HK-2 (cell line): ENCODE measurements at regions not wholly inside any gene's neighbourhood (a gene's known extent, or its start where the extent isn't known, plus 50 kb on each side); places are given as distances from the start of the nearest gene placed in this dataset.

Experiments used
- DNase-seq: peaks from one replicate; pipeline ENCODE4 v3.0.0-alpha.2; 2018; ENCODE audit not compliant: unreplicated experiment

DNA sequence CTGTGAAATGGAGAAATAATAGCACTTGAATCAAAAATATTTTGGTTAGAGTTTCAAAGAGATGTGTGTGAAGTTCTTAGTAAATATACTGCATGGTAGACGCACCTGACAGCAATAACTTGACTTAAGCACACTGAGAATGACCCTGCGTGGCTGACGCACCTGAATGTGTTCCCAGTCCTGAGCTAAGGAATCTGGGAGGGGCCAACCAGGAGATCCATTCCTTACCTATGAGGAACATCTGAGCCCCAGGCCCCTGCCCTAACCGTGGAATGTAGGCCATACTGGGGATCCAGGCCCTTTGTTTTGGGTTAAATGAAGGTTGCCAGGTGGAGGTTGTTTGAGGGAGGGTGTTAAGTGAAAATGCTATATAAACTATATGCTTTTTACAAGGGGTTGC is 284.4 kb downstream of the RBM43 start:
- DNase-seq: no peak

DNA sequence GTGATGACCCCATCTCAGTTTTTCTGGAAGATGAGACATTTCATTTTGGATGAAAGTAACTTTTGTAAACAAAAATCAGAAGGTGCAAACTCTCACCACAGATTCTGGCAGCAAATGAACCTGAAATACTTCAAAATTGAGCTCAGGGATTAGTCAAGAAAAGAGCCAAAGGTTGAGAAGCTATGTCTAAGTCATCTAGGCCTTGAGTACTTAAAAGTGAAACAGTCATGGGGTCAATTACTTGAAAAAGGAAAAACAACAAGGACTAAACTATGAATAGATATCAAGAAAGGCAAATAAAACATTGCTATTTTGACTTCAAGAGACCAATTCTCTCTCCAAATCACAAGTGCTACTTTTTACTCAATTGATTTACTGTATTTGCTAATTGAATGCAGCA is 285.1 kb downstream of the RBM43 start:
- DNase-seq: no peak

DNA sequence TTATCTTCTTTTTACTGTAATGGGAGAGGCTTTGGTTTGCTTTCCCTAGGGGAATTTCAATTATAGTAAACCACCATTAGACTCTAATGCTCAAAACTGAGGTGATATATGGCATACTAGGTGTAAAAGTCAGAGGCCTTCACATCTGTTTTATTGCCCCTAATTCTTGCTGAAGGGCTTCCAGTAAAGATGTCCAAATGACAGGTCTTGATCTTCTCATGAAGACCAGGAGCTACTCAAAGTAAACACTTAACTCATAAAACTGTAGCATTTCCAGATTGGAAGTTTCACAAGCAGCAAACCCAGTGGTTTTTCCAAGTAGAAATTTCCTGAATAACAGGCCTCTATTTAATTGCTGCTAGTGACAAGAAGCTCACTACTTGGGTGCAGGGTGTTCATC is 286.8 kb downstream of the RBM43 start:
- no peak for DNase-seq

DNA sequence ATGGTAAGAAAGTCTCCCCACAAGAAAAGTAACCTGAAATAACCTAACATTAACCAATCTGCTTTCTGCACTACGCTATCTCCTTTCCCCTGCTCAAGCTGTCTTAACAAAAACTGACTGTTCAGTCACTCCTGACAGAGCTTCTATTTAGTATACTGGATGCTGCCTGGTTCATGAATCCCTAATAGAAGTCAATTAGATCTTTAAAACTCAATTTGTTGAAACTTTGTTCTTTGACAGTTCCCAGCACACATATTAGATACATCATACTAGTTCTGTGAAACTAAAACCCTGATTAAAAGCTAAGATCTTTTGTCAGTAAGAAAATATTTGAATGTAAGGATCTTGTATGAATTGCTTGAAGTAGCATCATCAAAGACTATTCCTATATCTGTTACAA is 287.4 kb downstream of the RBM43 start:
- no peak for DNase-seq

GRCh38 chr2:150971910-150972309 is 289.8 kb downstream of the RBM43 start:
- DNase-seq: no peak

GRCh38 chr2:150963336-150963735 is 298.3 kb downstream of the RBM43 start:
- no peak for DNase-seq

DNA sequence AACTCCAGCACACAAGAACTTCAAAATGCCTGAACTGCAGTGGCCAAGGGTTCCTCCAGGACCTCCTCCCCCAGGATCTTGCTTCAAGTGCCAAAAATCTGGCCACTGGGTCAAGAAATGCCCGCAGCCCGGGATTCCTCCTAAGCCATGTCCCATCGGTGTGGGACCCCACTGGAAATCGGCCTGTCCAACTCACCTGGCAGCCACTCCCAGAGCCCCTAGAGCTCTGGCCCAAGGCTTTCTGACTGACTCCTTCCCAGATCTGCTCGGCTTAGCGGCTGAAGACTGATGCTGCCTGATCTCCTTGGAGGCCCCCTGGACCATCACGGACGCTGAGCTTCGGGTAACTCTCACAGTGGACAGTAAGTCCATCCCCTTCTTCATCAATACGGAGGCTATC is 306.4 kb downstream of the RBM43 start:
- DNase-seq: no peak

DNA sequence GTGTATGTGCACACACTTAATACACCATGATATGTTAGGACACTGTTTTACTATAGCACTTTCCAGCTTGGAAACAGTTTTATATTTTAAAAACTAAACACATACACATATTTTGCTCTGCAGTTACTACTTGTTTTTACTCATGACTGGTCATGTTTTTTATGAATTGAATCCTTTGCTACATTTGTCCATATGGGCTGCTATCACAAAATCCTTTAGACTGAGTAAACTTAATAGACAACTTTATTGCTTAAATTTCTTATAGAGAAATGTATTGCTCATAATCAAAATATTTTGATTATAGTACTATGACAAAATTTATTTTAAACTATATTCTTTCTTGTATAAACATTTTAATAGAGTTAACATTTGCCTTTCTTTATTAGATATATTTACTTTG is 314.8 kb downstream of the RBM43 start:
- no peak for DNase-seq

DNA sequence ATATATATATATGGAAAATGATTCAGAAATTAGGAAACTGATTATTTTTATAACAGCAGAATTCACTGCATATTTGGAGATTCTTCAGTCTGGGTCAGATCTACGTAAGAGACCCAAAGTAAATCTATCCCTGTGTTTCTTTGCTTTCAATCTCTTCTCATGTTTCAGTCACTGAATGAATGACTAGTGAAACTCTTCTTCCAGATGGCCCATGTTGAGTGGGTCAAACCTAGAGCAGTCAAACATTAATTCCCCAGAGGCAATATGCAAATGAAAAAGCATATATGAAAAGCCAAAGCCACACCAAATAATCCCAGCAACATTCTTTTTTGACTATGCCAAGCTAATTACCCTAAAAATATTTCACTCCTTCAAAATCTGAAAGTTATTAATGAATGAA is 317.3 kb downstream of the RBM43 start:
- no peak for DNase-seq

DNA sequence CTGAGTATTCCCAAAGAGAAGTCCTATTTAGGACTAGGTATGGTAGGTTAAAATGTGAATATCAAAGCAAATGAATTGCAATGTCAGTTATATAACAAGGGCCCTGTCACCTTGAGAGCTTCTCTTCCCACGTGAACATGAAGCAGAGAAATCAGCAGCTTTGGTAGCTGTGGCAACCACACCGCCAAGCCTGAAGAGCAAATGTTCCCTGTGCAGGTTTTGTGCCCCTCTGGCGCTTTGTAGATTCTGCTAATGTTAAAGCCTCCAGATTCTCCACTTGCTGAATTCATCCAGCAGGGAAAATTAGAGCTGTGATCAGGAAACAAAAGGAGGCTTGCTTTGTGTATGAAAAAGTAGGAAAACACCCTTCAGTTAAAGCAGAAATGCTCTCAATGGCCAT is 322.6 kb downstream of the RBM43 start:
- no peak for DNase-seq

DNA sequence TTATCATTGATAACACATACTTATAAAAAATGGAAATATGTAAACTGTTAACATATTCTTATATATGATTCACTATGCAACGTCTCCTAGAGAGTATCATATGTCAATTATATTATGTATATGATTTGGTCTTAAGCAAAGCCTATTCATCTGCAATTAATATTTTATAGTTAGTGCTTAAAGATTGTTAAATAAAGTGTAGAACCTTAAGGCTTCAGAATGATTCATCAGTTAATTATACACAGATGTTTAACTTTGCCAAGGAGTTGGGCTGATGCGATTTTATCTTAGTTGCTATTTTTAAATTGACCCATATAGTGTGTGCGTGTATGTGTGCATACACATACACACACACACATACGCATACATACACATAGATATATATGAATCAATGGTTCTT is 323.1 kb downstream of the RBM43 start:
- DNase-seq: no peak

DNA sequence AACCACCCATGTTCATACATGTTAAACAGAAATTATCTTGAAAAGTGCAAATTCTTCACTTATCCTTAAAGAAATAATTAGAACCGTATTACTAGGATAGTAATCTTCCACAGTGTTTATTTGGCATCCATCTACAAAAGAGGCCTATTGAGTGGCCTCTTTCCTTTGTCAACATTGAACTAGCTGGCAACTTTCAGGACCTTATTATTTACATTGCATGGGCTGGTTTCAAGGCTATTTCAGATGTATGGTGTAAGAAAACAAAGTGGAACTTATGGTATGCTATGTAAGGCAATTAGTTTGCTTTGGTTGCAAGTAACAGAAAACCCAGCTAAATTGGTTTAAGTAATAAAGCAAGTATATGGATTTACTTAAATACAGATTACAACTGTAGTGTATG is 324.6 kb downstream of the RBM43 start:
- no peak for DNase-seq

DNA sequence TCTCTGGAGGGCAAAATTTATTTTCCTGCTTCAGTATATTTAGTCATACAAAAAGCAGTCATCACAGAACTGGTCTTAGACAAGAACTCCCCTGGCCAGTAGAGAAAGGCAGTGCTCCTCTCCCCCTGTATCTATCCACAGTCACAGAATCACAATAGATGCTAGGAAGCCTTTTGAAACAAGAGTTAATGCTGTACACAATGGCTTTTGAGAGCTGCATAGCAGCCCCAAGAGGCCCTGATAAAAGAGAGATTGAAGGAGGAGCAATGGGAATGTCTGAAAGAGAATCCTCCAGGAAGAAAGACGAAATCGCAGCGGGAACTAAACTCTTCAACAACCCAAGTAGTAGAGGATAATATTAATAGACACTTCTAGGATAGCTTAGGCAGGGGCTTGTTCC is 330.2 kb downstream of the RBM43 start:
- DNase-seq: no peak

GRCh38 chr2:150925611-150926010 is 336.1 kb downstream of the RBM43 start:
- no peak for DNase-seq

DNA sequence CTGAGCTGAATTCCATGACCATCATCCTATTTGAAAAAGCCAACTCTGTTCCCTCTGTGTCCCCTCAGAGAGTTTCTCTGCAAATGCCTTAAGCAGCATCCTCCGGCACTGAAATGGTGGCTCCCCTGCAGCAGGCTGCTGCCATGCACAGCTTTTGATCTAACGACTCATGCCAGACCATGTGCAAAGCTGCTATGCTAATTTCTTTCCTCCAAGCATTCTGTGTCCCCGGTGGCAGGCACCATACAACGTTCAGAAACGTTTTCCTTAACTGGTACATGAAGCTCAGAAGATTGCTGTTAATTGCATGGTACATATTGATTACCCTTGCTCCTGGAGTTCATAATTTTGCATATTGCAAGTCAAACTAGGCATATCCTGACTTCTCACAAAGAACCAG is 336.8 kb downstream of the RBM43 start:
- no peak for DNase-seq

DNA sequence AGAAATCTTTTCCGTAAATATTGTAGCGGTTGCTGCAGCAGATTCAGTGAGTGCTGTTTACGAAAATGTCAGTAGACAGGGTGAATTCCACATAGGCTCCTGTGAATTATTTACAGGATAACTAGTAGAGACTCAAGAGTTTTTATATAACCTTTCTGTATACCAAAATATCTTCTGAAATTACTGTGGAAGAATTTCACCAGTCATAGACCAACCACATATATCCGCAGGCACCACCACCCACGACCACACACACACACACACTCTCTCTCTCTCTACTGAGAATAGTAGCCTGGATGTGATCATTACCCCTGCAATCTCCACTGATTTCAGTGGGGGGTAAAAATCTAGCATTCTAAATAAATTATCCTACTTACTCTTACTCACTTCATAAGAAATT is 341.8 kb downstream of the RBM43 start:
- DNase-seq: no peak

- no peak for DNase-seq
These were observed 343.5 kb downstream of the RBM43 start for GRCh38 chr2:150917961-150918713.

GRCh38 chr2:150916467-150917396 is 344.9 kb downstream of the RBM43 start:
- DNase-seq: no peak

GRCh38 chr2:150911766-150912280 is 349.8 kb downstream of the RBM43 start:
- peak; percentile 28 for DNase-seq

- no peak for DNase-seq
These were observed 352.1 kb downstream of the RBM43 start for GRCh38 chr2:150909613-150910012.

GRCh38 chr2:150909090-150909489 is 352.6 kb downstream of the RBM43 start:
- DNase-seq: no peak

DNA sequence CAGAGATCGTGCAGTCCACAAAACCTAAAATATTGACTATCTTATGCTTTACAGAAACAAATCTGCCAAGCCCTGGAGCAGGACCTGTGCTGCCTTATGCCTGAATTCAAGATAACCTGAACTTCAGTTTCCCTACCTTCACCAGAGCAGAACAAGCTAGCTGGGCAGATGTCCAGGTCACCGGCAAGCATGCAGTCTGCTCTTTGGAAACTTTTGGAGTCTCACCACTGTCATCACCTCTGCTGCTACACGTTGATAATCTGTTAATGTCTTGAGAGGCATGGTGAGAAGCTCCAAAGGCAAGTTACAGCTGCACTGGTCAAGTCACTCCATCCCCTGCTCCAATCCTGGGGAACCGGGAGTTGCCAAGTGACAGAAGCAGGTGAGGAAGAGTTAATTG is 354.2 kb downstream of the RBM43 start:
- no peak for DNase-seq

DNA sequence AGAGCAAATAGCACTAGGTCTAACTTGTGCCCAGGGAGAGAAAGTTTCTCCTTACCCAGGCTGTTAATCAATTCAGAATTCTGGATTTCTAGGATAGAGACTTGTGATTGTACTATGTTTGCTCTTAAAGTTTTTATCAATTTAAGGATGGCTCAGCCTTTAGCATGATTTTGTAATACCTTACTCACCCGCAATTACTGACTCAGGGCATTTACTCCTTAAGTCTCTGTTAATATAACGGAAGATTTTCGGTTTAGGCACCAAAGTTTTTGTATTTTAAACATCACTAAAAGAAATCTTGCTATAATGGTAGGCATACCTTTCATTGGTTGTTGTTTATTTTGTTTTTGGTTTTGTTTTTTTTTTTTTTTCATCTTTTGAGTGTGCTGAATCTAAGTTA is 358.2 kb downstream of the RBM43 start:
- DNase-seq: no peak
